Esophagus muscularis mucosa (tissue), 4 donors: ENCODE measurements at regions not wholly inside any gene's neighbourhood (a gene's known extent, or its start where the extent isn't known, plus 50 kb on each side); places are given as distances from the start of the nearest gene placed in this dataset.

Experiments
- DNase-seq: peaks from one replicate; pipeline ENCODE4 v3.0.0-alpha.2; 2017; ENCODE audit errors: extremely low spot score
- H3K27ac ChIP-seq, 4 donors: fragments of 200-600 bp; sonication (generic); replicated peaks in 1 of 4; 1 replicate in 3 of 4; 2 replicates in 1 of 4; pipeline ENCODE4 v1.5.1; 2016 to 2019; ENCODE audit warnings: mild to moderate bottlenecking in 1 of 4
- H3K27me3 ChIP-seq, 4 donors: fragments of 200-600 bp; sonication (generic); one replicate each; pipeline versions ENCODE4 v1.5.1 to v1.6.0; 2016 to 2019
- H3K36me3 ChIP-seq, 4 donors: fragments of 200-600 bp; sonication (generic); one replicate each; pipeline ENCODE4 v1.5.1; 2016 to 2019
- H3K4me1 ChIP-seq, 4 donors: fragments of 200-600 bp; sonication (generic); one replicate each; pipeline ENCODE4 v1.5.1; 2016 to 2019
- H3K4me3 ChIP-seq, 4 donors: fragments of 200-600 bp; sonication (generic); 1 replicate in 2 of 4; 2 replicates in 2 of 4; pipeline ENCODE4 v1.5.1; 2016 to 2019; ENCODE audit warnings: mild to moderate bottlenecking in 4 of 4, moderate library complexity in 1 of 4
- H3K9me3 ChIP-seq, 4 donors: fragments of 200-600 bp; sonication (generic); 1 replicate in 3 of 4; 2 replicates in 1 of 4; pipeline ENCODE4 v1.5.1; 2016 to 2019
- EP300 ChIP-seq: sonication (generic); formaldehyde crosslinking; IDR thresholded peaks from one replicate; pipeline ENCODE4 v1.6.1; 2017; ENCODE audit warnings: antibody characterized with exemption
- POLR2A ChIP-seq: fragments of 450-650 bp; IDR thresholded peaks from one replicate; pipeline ENCODE4 v1.6.1; 2017; ENCODE audit warnings: antibody characterized with exemption, moderate library complexity, mild to moderate bottlenecking, low read depth
- POLR2AphosphoS5 ChIP-seq, 2 donors: sonication (generic); formaldehyde crosslinking; IDR thresholded peaks; one replicate each; pipeline ENCODE4 v1.6.1; 2017; ENCODE audit warnings: antibody characterized with exemption in 2 of 2
- WGBS: methylation state at CpG from one replicate; pipeline ENCODE4 v1.1.5; 2018; 5-methylcytosine and 5-hydroxymethylcytosine counted together
- intact Hi-C: fragments of 100-400 bp; cut with DNase I; formaldehyde crosslinking; loops from one replicate; pipeline ENCODE4 v1.15.1; 2023
- TF ChIP-seq, protein P1 (sequence below), 3 experiments: fragments of 200-600 bp in 2 of 3; fragments of 450-650 bp in 1 of 3; sonication (generic) in 2 of 3; IDR thresholded peaks; one replicate each; pipeline ENCODE4 v1.5.1; 2017 to 2019; ENCODE audit warnings: antibody characterized with exemption in 3 of 3, mild to moderate bottlenecking in 2 of 3, moderate library complexity in 1 of 3

DNA sequence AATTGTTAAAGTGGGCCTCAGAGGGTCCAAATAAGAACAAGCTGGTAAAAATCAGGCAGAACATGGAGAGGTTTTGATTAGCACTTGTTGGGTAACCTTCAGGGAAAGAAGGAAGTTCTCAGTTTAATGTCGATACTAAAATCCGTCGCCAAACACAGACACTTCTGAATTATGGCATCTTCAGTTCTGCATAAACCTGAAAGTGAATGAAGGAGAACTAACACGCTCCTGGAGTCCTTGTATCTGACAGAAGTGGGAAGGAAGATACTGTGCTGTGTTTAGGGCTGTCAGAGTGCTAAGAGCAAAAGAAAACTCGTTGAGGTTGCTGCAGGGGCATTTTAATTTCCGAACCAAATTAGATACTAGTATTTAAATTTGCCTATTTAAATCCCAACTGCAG is 106.2 kb downstream of the TMA16 start:
- DNase-seq: no peak
- H3K36me3 ChIP-seq: no peaks in the 10 kb centered on the region
- TF ChIP-seq POLR2A (no peak), POLR2AphosphoS5 (IDR thresholded peaks at IDR 0.05) (no peak), EP300 (no peak)
- TF ChIP-seq, protein P1, sequence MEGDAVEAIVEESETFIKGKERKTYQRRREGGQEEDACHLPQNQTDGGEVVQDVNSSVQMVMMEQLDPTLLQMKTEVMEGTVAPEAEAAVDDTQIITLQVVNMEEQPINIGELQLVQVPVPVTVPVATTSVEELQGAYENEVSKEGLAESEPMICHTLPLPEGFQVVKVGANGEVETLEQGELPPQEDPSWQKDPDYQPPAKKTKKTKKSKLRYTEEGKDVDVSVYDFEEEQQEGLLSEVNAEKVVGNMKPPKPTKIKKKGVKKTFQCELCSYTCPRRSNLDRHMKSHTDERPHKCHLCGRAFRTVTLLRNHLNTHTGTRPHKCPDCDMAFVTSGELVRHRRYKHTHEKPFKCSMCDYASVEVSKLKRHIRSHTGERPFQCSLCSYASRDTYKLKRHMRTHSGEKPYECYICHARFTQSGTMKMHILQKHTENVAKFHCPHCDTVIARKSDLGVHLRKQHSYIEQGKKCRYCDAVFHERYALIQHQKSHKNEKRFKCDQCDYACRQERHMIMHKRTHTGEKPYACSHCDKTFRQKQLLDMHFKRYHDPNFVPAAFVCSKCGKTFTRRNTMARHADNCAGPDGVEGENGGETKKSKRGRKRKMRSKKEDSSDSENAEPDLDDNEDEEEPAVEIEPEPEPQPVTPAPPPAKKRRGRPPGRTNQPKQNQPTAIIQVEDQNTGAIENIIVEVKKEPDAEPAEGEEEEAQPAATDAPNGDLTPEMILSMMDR (IDR thresholded peaks at IDR 0.05): no peak
- no peak overlapping the region for H3K4me3 ChIP-seq
- no peaks in the 10 kb centered on the region for H3K27me3 ChIP-seq
- H3K4me1 ChIP-seq: no peaks in the 10 kb centered on the region
- H3K9me3 ChIP-seq: no peaks in the 10 kb centered on the region
- intact Hi-C loops: no loop called here
- H3K27ac ChIP-seq: no peak overlapping the region
- WGBS: 74% methylated on average over 6 of the region's 6 CpGs

DNA sequence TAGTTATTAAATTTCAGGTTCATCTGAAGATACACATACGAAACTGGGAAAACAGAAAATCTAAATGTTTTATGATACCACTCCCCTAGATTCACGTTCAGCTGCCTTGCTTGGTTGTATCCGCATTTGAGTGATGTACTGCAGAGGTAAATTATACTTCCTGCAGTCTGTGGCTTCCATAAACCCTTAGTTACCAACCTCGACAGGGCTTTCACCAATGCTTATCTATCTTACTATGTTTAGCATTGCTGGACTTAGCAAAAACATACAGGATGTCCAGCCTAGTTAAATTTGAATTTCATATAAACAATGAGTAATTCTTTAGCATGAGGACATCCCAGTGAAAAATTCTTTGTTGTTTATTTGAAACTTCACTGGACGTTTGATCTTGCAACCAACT is 108.8 kb downstream of the TMA16 start:
- WGBS: 24% methylated on average over 5 of the region's 5 CpGs

DNA sequence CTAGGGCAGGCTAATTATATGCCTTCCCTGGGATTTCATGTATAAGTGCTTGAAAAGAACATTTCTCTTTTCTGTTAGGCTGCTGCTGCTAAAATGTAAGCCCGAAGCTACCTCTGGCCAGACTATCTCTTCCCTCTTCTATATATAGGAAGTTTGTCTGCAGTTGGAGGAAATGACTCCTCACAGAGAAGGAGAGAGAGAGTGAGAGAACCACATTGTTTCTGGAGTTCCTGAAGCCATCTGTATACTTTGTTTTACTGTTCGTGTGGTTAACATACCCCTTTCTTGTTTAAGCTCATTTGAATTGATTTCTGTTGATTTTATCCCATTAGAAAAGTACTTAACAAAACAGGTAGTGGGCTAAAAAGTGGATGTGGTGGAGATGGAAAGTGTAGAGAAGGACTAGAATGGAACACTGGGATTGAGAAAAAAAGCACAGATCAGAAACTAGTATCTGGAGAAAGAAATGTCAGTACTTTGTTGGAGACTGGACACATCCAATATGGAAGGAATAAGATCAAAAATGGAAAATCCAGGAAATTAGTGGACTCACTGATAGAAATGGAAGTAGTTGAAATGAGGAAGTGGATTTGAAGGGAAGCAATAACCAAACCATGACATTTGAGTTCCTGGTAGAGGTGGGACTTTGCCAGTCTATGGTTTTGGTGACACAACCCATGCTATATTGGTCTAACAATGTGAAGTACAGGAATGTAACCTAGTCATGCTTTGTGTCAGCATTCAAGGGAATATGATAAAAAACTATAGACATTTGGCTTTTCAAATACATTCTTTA is 112.6 kb downstream of the TMA16 start:
- Histone ChIP-seq H3K4me1 (no peaks in the 10 kb centered on the region), H3K36me3 (no peaks in the 10 kb centered on the region), H3K27ac (no peak overlapping the region), H3K9me3 (no peaks in the 10 kb centered on the region), H3K27me3 (no peaks in the 10 kb centered on the region), H3K4me3 (no peak overlapping the region)
- whole genome bisulfite sequencing: 61% methylated on average over 2 of the region's 2 CpGs
- intact Hi-C loops: no loop called here
- TF ChIP-seq POLR2AphosphoS5 (IDR thresholded peaks at IDR 0.05) (no peak), EP300 (no peak), POLR2A (no peak)
- TF ChIP-seq, protein P1 (IDR thresholded peaks at IDR 0.05): no peak
- DNase-seq: no peak

More for the DNA sequence above, 108.8 kb downstream of the TMA16 start:
- intact Hi-C loops: no loop called here
- Histone ChIP-seq H3K9me3 (no peaks in the 10 kb centered on the region), H3K36me3 (no peaks in the 10 kb centered on the region), H3K4me3 (no peak overlapping the region), H3K27me3 (no peaks in the 10 kb centered on the region), H3K4me1 (no peaks in the 10 kb centered on the region), H3K27ac (no peak overlapping the region)
- no peak for DNase-seq
- TF ChIP-seq POLR2A (no peak), POLR2AphosphoS5 (IDR thresholded peaks at IDR 0.05) (no peak), EP300 (no peak)
- TF ChIP-seq, protein P1 (IDR thresholded peaks at IDR 0.05): no peak

DNA sequence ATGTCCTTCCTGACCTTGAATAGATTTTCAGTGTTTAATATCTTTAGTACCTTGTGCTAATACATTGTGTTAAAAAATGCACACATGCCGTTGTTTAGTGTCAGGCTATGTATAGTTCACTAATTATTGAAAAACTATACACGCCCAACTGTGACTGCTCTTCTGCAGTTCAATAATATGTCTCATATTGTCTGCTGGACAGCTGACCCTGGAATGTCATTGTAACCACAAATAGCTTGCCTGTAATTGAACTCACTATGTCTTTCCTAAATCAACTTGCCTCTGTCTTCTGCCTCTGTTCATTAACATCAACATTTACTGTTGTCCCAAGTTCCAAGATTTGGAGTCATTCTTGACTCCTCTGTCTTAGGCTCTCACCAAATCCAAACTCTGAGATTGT is 114.5 kb downstream of the TMA16 start:
- no peak for DNase-seq
- Histone ChIP-seq H3K4me1 (no peaks in the 10 kb centered on the region), H3K27me3 (no peaks in the 10 kb centered on the region), H3K27ac (no peak overlapping the region), H3K36me3 (no peaks in the 10 kb centered on the region), H3K4me3 (no peak overlapping the region), H3K9me3 (no peaks in the 10 kb centered on the region)
- 78% methylated on average over 2 of the region's 2 CpGs for WGBS
- intact Hi-C loops: no loop called here
- no peak for TF ChIP-seq EP300
- no peak for TF ChIP-seq POLR2AphosphoS5 (IDR thresholded peaks at IDR 0.05)
- no peak for TF ChIP-seq POLR2A
- TF ChIP-seq, protein P1 (IDR thresholded peaks at IDR 0.05): no peak

DNA sequence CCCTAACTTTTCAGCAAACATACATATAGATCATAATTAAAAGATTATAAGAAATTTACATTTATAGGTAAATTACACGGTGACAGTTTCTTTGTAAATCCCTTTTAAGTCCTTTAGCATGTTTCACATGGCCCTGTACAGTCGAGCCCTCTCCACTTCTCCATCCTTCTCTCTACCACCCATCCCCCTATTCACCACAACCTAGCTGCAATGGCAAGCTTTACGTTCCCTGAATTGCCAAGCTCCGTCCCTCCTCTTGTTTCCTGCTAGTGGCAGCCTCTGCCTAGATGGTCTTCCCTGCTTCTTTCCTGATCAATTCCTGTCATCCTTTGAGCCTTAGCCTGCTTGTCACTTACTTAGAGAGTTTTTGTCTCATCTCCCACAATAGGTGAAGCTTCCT is 116.2 kb downstream of the TMA16 start:
- Histone ChIP-seq H3K27me3 (no peaks in the 10 kb centered on the region), H3K9me3 (no peaks in the 10 kb centered on the region), H3K4me1 (no peaks in the 10 kb centered on the region), H3K36me3 (no peaks in the 10 kb centered on the region), H3K27ac (no peak overlapping the region), H3K4me3 (peak overlapping the region in 3 of 4 donors; percentile 4 to 43 (median 17))
- intact Hi-C loops: no loop called here
- TF ChIP-seq, protein P1 (IDR thresholded peaks at IDR 0.05): no peak
- TF ChIP-seq POLR2A (no peak), POLR2AphosphoS5 (IDR thresholded peaks at IDR 0.05) (no peak), EP300 (no peak)
- 58% methylated on average over 4 of the region's 4 CpGs for WGBS
- no peak for DNase-seq
